ENCODE measurements at regions not wholly inside any gene's neighbourhood (a gene's known extent, or its start where the extent isn't known, plus 50 kb on each side); places are given as distances from the start of the nearest gene placed in this dataset.
"Not testable (repeated sequence)": the region's sequence is repeated elsewhere in the genome, so short reads cannot be mapped to it uniquely, and the experiment has no call there.

DNA sequence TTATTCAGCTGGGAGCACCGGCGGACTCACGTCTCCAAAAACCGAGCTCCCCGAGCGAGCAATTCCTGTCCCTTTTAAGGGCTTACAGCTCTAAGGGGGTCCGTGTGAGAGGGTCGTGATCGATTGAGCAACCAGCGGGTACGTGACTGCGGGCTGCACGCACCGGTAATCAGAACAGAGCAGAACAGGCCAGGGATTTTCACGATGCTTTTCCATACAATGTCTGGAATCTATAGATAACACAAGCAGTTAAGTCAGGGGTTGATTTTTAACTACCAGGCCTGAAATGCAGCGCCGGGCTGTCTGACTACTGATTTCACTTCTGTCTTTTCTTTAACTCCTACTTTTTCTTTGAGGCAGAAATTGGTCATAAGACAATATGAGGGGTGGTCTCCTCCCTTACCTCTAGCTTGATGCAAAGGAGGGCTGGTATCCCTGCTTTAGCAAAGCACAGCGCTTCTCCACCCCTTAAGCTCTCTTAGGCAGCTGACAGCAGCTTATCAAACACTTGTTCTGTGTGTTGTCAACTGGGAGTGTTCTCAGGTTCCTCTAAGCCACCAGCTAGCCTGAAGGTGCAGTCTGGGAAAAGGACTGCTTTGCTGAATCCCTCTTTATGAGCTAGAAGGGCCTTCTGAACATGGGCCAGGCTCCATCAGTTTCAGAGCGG is 323.8 kb upstream of the CCL2 start:
- TF ChIP-seq CTCF, POLR2A (IDR thresholded peaks at IDR 0.05): not testable (repeated sequence)
